ENCODE measurements at regions not wholly inside any gene's neighbourhood (a gene's known extent, or its start where the extent isn't known, plus 50 kb on each side); places are given as distances from the start of the nearest gene placed in this dataset.

GRCh38 chr2:158049129-158049855 lies 52.4 kb upstream of the UPP2 start:
- no peaks in the 10 kb centered on the region for H4K20me1 ChIP-seq (ENCODE audit: insufficient read depth, low read length)
- no peak for DNase-seq
- peaks cover 18 to 31% of the 10 kb centered on the region in 2 donors for H3K4me1 ChIP-seq (ENCODE audit: control insufficient read depth in 1 of 2, insufficient read depth in 2 of 2, low read length in 2 of 2)
- Mint-ChIP-seq H3K4me3 (no peak overlapping the region), H3K9me3 (peaks cover 0 to 3% (median under 1%) of the 10 kb centered on the region in 7 donors), H3K27ac (no peak overlapping the region), H3K27me3 (ENCODE audit: low read depth in 3 of 3) (no peaks in the 10 kb centered on the region), H3K4me1 (peaks cover 26% of the 10 kb centered on the region), H3K36me3 (peaks cover 0 to under 1% of the 10 kb centered on the region in 2 donors)
- TF ChIP-seq, protein P1, sequence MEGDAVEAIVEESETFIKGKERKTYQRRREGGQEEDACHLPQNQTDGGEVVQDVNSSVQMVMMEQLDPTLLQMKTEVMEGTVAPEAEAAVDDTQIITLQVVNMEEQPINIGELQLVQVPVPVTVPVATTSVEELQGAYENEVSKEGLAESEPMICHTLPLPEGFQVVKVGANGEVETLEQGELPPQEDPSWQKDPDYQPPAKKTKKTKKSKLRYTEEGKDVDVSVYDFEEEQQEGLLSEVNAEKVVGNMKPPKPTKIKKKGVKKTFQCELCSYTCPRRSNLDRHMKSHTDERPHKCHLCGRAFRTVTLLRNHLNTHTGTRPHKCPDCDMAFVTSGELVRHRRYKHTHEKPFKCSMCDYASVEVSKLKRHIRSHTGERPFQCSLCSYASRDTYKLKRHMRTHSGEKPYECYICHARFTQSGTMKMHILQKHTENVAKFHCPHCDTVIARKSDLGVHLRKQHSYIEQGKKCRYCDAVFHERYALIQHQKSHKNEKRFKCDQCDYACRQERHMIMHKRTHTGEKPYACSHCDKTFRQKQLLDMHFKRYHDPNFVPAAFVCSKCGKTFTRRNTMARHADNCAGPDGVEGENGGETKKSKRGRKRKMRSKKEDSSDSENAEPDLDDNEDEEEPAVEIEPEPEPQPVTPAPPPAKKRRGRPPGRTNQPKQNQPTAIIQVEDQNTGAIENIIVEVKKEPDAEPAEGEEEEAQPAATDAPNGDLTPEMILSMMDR (IDR thresholded peaks at IDR 0.05): no peak
- H3K27me3 ChIP-seq (ENCODE audit: control insufficient read depth in 2 of 2, insufficient read depth in 2 of 2, low read length in 2 of 2): no peaks in the 10 kb centered on the region
- H3K27ac ChIP-seq (ENCODE audit: low read depth in 1 of 2, low read length in 2 of 2): no peak overlapping the region
- H3K36me3 ChIP-seq (replicated peaks in 1 of 2; ENCODE audit: control insufficient read depth in 1 of 2, insufficient read depth in 2 of 2, low read length in 2 of 2): no peaks in the 10 kb centered on the region
- no peak overlapping the region for H3K4me3 ChIP-seq (replicated peaks in 1 of 3; ENCODE audit: low read depth in 2 of 3, low read length in 3 of 3)
- H3K79me2 ChIP-seq (ENCODE audit: insufficient read depth, low read length): no peaks in the 10 kb centered on the region
- intact Hi-C loops (cut with micrococcal nuclease): no loop called here
- no peak overlapping the region for H3K4me2 ChIP-seq (replicated peaks; ENCODE audit: extremely low read depth, low read length, poor library complexity, severe bottlenecking)
- no peak overlapping the region for H2AFZ ChIP-seq (ENCODE audit: insufficient read depth, low read depth, low read length, poor library complexity, severe bottlenecking)
- no peaks in the 10 kb centered on the region for H3K9me3 ChIP-seq (replicated peaks in 1 of 2; ENCODE audit: control insufficient read depth in 1 of 2, insufficient read depth in 1 of 2, low read length in 2 of 2)
- WGBS (ENCODE audit: insufficient coverage): 100% methylated on average over 2 of the region's 3 CpGs
- H3K9ac ChIP-seq (ENCODE audit: insufficient read depth, low read length, poor library complexity, severe bottlenecking): no peak overlapping the region

- peaks cover 0 to 7% (median 3%) of the 10 kb centered on the region in 7 donors for H3K9me3 Mint-ChIP-seq
- DNase-seq: no peak
- no peaks in the 10 kb centered on the region for H3K27me3 ChIP-seq (ENCODE audit: control insufficient read depth in 2 of 2, insufficient read depth in 2 of 2, low read length in 2 of 2)
- H3K4me3 Mint-ChIP-seq: no peak overlapping the region
- no peaks in the 10 kb centered on the region for H4K20me1 ChIP-seq (ENCODE audit: insufficient read depth, low read length)
- H3K9me3 ChIP-seq (replicated peaks in 1 of 2; ENCODE audit: control insufficient read depth in 1 of 2, insufficient read depth in 1 of 2, low read length in 2 of 2): no peaks in the 10 kb centered on the region
- H3K9ac ChIP-seq (ENCODE audit: insufficient read depth, low read length, poor library complexity, severe bottlenecking): no peak overlapping the region
- WGBS (ENCODE audit: insufficient coverage): 100% methylated on average over 1 of the region's 3 CpGs
- H3K79me2 ChIP-seq (ENCODE audit: insufficient read depth, low read length): no peaks in the 10 kb centered on the region
- H3K36me3 Mint-ChIP-seq: peaks cover 0 to 4% of the 10 kb centered on the region in 2 donors
- H3K4me1 ChIP-seq (ENCODE audit: control insufficient read depth in 1 of 2, insufficient read depth in 2 of 2, low read length in 2 of 2): peaks cover 26 to 37% of the 10 kb centered on the region in 2 donors
- no peak overlapping the region for H3K27ac ChIP-seq (ENCODE audit: low read depth in 1 of 2, low read length in 2 of 2)
- no peaks in the 10 kb centered on the region for H3K27me3 Mint-ChIP-seq (ENCODE audit: low read depth in 3 of 3)
- H2AFZ ChIP-seq (ENCODE audit: insufficient read depth, low read depth, low read length, poor library complexity, severe bottlenecking): no peak overlapping the region
- H3K36me3 ChIP-seq (replicated peaks in 1 of 2; ENCODE audit: control insufficient read depth in 1 of 2, insufficient read depth in 2 of 2, low read length in 2 of 2): no peaks in the 10 kb centered on the region
- intact Hi-C loops (cut with micrococcal nuclease): no loop called here
- TF ChIP-seq, protein P1 (IDR thresholded peaks at IDR 0.05): no peak
- H3K4me3 ChIP-seq (replicated peaks in 1 of 3; ENCODE audit: low read depth in 2 of 3, low read length in 3 of 3): no peak overlapping the region
- no peak overlapping the region for H3K27ac Mint-ChIP-seq
- H3K4me2 ChIP-seq (replicated peaks; ENCODE audit: extremely low read depth, low read length, poor library complexity, severe bottlenecking): no peak overlapping the region
- H3K4me1 Mint-ChIP-seq: peaks cover 30% of the 10 kb centered on the region
These were observed 53.3 kb upstream of the UPP2 start for GRCh38 chr2:158048327-158048726.

Measured in CD14-positive monocyte (primary cell).